ENCODE measurements at regions not wholly inside any gene's neighbourhood (a gene's known extent, or its start where the extent isn't known, plus 50 kb on each side); places are given as distances from the start of the nearest gene placed in this dataset.

DNA sequence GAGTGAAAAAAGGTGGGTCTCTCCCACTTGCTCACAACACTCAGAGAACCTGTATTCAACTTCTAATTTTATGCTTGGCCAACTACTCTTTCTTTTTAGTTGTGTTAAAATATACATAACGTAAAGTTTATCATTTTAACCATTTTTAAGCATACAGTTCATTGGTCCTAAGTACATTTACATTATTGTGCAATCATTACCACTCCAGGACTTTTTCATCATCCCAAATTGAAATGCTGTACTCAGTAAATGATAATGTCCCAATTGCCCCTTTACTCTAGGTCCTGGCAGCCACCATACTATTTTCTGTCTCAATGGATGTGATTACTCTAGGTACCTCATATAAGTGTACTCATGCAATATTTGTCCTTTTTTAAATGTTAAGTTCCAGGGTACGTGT lies 212.3 kb upstream of the PLXNA2 start:
- no peak for ATAC-seq (ENCODE audit: low read depth)
- Histone ChIP-seq H3K4me1 (ENCODE audit: insufficient read depth, poor library complexity, severe bottlenecking) (no peaks in the 10 kb centered on the region), H3K4me3 (ENCODE audit: severe bottlenecking) (no peak overlapping the region), H3K27ac (ENCODE audit: poor library complexity, severe bottlenecking) (no peak overlapping the region), H3K36me3 (ENCODE audit: low read depth) (no peaks in the 10 kb centered on the region), H3K9me3 (ENCODE audit: severe bottlenecking) (no peaks in the 10 kb centered on the region), H3K27me3 (ENCODE audit: insufficient read depth, poor library complexity, severe bottlenecking) (no peaks in the 10 kb centered on the region)
- no peak for DNase-seq (ENCODE audit: low spot score)
- TF ChIP-seq, protein P1, sequence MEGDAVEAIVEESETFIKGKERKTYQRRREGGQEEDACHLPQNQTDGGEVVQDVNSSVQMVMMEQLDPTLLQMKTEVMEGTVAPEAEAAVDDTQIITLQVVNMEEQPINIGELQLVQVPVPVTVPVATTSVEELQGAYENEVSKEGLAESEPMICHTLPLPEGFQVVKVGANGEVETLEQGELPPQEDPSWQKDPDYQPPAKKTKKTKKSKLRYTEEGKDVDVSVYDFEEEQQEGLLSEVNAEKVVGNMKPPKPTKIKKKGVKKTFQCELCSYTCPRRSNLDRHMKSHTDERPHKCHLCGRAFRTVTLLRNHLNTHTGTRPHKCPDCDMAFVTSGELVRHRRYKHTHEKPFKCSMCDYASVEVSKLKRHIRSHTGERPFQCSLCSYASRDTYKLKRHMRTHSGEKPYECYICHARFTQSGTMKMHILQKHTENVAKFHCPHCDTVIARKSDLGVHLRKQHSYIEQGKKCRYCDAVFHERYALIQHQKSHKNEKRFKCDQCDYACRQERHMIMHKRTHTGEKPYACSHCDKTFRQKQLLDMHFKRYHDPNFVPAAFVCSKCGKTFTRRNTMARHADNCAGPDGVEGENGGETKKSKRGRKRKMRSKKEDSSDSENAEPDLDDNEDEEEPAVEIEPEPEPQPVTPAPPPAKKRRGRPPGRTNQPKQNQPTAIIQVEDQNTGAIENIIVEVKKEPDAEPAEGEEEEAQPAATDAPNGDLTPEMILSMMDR (IDR thresholded peaks at IDR 0.05; ENCODE audit: poor library complexity, severe bottlenecking): no peak

GRCh38 chr1:208460823-208461222 lies 216.6 kb upstream of the PLXNA2 start:
- Histone ChIP-seq H3K27ac (ENCODE audit: poor library complexity, severe bottlenecking) (no peak overlapping the region), H3K27me3 (ENCODE audit: insufficient read depth, poor library complexity, severe bottlenecking) (no peaks in the 10 kb centered on the region), H3K4me3 (ENCODE audit: severe bottlenecking) (no peak overlapping the region), H3K4me1 (ENCODE audit: insufficient read depth, poor library complexity, severe bottlenecking) (no peaks in the 10 kb centered on the region), H3K36me3 (ENCODE audit: low read depth) (no peaks in the 10 kb centered on the region), H3K9me3 (ENCODE audit: severe bottlenecking) (no peaks in the 10 kb centered on the region)
- no peak for DNase-seq (ENCODE audit: low spot score)
- ATAC-seq (ENCODE audit: low read depth): no peak
- TF ChIP-seq, protein P1 (IDR thresholded peaks at IDR 0.05; ENCODE audit: poor library complexity, severe bottlenecking): no peak

- Histone ChIP-seq H3K27me3 (ENCODE audit: insufficient read depth, poor library complexity, severe bottlenecking) (no peaks in the 10 kb centered on the region), H3K36me3 (ENCODE audit: low read depth) (no peaks in the 10 kb centered on the region), H3K9me3 (ENCODE audit: severe bottlenecking) (no peaks in the 10 kb centered on the region), H3K4me1 (ENCODE audit: insufficient read depth, poor library complexity, severe bottlenecking) (no peaks in the 10 kb centered on the region), H3K27ac (ENCODE audit: poor library complexity, severe bottlenecking) (no peak overlapping the region), H3K4me3 (ENCODE audit: severe bottlenecking) (no peak overlapping the region)
- TF ChIP-seq, protein P1 (IDR thresholded peaks at IDR 0.05; ENCODE audit: poor library complexity, severe bottlenecking): no peak
- no peak for ATAC-seq (ENCODE audit: low read depth)
- DNase-seq (ENCODE audit: low spot score): no peak
These were observed 217.5 kb upstream of the PLXNA2 start for GRCh38 chr1:208461680-208462079.

DNA sequence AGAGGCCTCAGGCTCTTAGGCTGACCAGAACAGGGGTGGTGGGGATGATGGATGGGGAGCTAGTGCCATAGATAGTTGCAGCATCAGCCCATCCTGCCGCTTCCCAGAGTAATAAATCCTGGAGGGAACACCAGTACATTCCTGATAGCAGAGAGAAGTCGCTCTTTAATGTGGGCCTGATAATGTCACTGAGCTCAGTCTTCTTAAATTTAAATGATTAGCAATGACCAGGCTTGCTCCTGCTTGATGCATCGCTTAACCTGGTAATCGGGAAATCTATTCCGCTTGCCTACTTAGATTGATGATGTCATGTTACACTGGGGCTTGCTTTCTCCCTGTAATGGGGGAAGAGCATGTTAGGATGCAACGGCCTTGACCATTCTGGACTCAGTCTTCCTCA lies 218.6 kb upstream of the PLXNA2 start:
- TF ChIP-seq, protein P1 (IDR thresholded peaks at IDR 0.05; ENCODE audit: poor library complexity, severe bottlenecking): no peak
- H3K27ac ChIP-seq (ENCODE audit: poor library complexity, severe bottlenecking): no peak overlapping the region
- no peak overlapping the region for H3K4me3 ChIP-seq (ENCODE audit: severe bottlenecking)
- ATAC-seq (ENCODE audit: low read depth): no peak
- H3K9me3 ChIP-seq (ENCODE audit: severe bottlenecking): no peaks in the 10 kb centered on the region
- H3K36me3 ChIP-seq (ENCODE audit: low read depth): no peaks in the 10 kb centered on the region
- no peak for DNase-seq (ENCODE audit: low spot score)
- no peaks in the 10 kb centered on the region for H3K27me3 ChIP-seq (ENCODE audit: insufficient read depth, poor library complexity, severe bottlenecking)
- no peaks in the 10 kb centered on the region for H3K4me1 ChIP-seq (ENCODE audit: insufficient read depth, poor library complexity, severe bottlenecking)

GRCh38 chr1:208465266-208465665 lies 221.1 kb upstream of the PLXNA2 start:
- Histone ChIP-seq H3K4me3 (ENCODE audit: severe bottlenecking) (no peak overlapping the region), H3K4me1 (ENCODE audit: insufficient read depth, poor library complexity, severe bottlenecking) (no peaks in the 10 kb centered on the region), H3K27me3 (ENCODE audit: insufficient read depth, poor library complexity, severe bottlenecking) (no peaks in the 10 kb centered on the region), H3K36me3 (ENCODE audit: low read depth) (no peaks in the 10 kb centered on the region), H3K9me3 (ENCODE audit: severe bottlenecking) (no peaks in the 10 kb centered on the region), H3K27ac (ENCODE audit: poor library complexity, severe bottlenecking) (no peak overlapping the region)
- no peak for ATAC-seq (ENCODE audit: low read depth)
- TF ChIP-seq, protein P1 (IDR thresholded peaks at IDR 0.05; ENCODE audit: poor library complexity, severe bottlenecking): no peak
- DNase-seq (ENCODE audit: low spot score): no peak

All from RWPE2 (cell line).